Glutamatergic neuron (in vitro differentiated cells): ENCODE measurements at regions not wholly inside any gene's neighbourhood (a gene's known extent, or its start where the extent isn't known, plus 50 kb on each side); places are given as distances from the start of the nearest gene placed in this dataset.

Experiments
- DNase-seq: peaks from one replicate; pipeline ENCODE4 v3.0.0; 2022
- H3K27ac Mint-ChIP-seq: one replicate; pipeline ENCODE4 v1.8.0; 2020; ENCODE audit warnings: mild to moderate bottlenecking, mixed read lengths, inconsistent platforms; ENCODE audit not compliant: unreplicated experiment
- H3K27me3 Mint-ChIP-seq: one replicate; pipeline ENCODE4 v1.8.0; 2020; ENCODE audit warnings: mild to moderate bottlenecking, moderate library complexity, mixed read lengths, inconsistent platforms; ENCODE audit not compliant: unreplicated experiment
- H3K36me3 Mint-ChIP-seq: one replicate; pipeline ENCODE4 v1.8.0; 2020; ENCODE audit warnings: mild to moderate bottlenecking, mixed read lengths, inconsistent platforms; ENCODE audit not compliant: unreplicated experiment
- H3K4me1 Mint-ChIP-seq: one replicate; pipeline ENCODE4 v1.8.0; 2020; ENCODE audit warnings: mild to moderate bottlenecking, low read depth, mixed read lengths, inconsistent platforms; ENCODE audit not compliant: unreplicated experiment
- H3K4me3 Mint-ChIP-seq: one replicate; pipeline ENCODE4 v1.8.0; 2020; ENCODE audit warnings: mild to moderate bottlenecking, mixed read lengths, inconsistent platforms; ENCODE audit not compliant: unreplicated experiment
- H3K9me3 Mint-ChIP-seq: one replicate; pipeline ENCODE4 v1.8.0; 2020; ENCODE audit warnings: mild to moderate bottlenecking, moderate library complexity, mixed read lengths, inconsistent platforms; ENCODE audit not compliant: unreplicated experiment
- TF ChIP-seq, protein P1 (sequence below): fragments of 200-600 bp; sonication (generic); IDR thresholded peaks from one replicate; pipeline ENCODE4 v1.5.0; 2021; ENCODE audit not compliant: partially characterized antibody, unreplicated experiment

DNA sequence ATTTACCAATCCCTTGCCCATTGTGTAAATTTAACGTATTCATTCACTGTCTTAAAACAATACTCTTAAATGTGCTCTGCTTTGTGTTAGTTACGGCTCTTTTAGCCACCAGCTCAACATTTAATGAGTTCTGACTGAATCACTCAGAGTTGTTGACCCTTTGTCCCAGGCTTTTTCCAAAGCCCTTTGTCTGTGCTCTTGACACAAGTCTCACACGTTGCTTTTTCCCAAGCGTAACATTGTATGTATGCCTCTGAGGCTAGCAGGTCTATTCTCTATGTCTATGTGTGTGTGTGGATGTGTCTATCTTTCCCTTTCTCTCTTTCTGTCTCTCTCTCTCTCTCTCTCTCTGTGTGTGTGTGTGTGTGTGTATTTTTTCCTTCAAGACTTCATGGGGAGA is 435.4 kb upstream of the GOLIM4 start:
- H3K4me1 Mint-ChIP-seq, result peaks cover 17% of the 10 kb centered on the region
- no peaks in the 10 kb centered on the region for H3K36me3 Mint-ChIP-seq
- DNase-seq, result no peak
- TF ChIP-seq, protein P1, sequence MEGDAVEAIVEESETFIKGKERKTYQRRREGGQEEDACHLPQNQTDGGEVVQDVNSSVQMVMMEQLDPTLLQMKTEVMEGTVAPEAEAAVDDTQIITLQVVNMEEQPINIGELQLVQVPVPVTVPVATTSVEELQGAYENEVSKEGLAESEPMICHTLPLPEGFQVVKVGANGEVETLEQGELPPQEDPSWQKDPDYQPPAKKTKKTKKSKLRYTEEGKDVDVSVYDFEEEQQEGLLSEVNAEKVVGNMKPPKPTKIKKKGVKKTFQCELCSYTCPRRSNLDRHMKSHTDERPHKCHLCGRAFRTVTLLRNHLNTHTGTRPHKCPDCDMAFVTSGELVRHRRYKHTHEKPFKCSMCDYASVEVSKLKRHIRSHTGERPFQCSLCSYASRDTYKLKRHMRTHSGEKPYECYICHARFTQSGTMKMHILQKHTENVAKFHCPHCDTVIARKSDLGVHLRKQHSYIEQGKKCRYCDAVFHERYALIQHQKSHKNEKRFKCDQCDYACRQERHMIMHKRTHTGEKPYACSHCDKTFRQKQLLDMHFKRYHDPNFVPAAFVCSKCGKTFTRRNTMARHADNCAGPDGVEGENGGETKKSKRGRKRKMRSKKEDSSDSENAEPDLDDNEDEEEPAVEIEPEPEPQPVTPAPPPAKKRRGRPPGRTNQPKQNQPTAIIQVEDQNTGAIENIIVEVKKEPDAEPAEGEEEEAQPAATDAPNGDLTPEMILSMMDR, result no peak
- H3K27ac Mint-ChIP-seq, result peak overlapping the region; percentile 77
- H3K27me3 Mint-ChIP-seq, result no peaks in the 10 kb centered on the region
- H3K9me3 Mint-ChIP-seq, result no peaks in the 10 kb centered on the region
- peak overlapping the region; percentile 24 for H3K4me3 Mint-ChIP-seq

DNA sequence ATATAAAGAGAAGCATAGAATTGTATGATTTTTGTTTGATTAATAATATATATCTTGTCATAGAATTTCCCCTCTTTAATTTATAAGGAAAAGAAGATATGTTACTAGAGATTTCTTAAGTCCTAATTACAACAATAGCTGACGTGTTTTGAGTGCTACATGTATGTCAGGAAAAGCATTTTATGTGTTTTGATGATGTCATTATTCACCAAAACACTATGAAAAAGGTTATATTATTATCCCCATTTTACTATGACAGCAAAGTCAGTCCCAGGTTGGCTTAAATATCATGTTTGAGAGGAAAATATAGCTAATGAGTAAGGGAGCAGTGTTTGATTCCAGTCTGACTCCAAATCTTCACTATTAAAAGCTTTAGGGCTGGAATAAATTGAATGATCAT is 428.4 kb upstream of the GOLIM4 start:
- Mint-ChIP-seq H3K27ac (no peak overlapping the region), H3K27me3 (no peaks in the 10 kb centered on the region), H3K9me3 (no peaks in the 10 kb centered on the region), H3K4me1 (peaks cover 11% of the 10 kb centered on the region), H3K4me3 (no peak overlapping the region), H3K36me3 (peaks cover 5% of the 10 kb centered on the region)
- TF ChIP-seq, protein P1, result no peak
- DNase-seq, result no peak

DNA sequence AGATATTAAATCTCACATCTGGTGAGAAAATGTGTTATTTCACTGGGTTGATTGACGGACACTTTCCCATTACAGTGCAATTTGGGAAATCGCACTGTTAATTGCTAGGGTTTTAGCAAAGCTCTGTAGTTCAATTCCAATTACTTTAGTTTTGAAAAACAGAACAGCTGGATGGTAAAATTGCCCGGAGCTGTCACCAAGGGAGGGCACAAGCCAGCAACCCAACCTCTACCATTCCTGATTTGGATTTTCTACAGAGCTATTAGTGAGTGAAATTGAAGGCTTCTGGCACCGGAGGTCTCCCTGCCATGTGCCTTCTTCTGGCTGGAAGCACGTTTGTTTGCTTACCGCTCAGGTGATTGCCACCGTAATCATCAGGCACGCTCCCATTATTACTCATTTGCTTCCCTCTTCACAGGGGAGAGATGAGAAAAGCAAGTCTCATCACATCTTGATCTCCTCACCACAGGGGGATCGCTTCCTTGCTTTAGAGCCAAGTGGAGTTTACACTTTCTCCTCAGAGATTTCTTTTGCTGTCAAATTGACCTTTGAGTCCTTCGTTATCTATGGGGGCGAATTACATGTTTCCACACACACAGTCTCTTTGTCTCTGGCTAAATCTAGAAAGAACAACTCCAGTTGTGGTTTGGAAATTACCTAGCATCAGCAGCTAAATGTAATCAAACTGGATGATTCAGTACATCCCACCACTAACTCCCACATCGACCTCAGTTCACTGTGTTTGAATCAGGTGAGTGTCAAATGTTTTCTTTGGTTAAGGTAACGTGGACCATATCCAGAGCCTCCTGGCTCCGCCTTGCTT is 421.7 kb upstream of the GOLIM4 start:
- peaks cover 1% of the 10 kb centered on the region for H3K9me3 Mint-ChIP-seq

DNA sequence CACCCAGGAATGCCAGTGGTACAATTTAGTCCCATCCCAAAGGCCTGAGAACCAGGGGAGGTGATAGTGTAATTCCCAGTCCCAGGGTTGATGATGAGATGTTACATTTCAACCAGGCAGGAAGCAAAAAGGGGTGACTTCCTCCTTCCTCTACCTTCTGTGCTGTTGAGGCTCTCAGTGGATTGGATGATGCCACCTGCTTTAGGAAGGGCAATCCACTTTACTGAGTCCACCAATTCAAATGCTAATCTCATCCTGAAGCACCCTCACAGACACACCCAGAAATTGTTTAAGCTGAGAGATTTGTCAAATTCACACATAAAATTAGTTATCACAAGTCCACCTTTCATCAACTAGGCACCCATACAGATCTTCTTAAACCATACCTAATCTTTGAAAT is 418.5 kb upstream of the GOLIM4 start:
- TF ChIP-seq, protein P1, result no peak
- Mint-ChIP-seq H3K27me3 (no peaks in the 10 kb centered on the region), H3K27ac (peak overlapping the region; percentile 11), H3K9me3 (peaks cover 1% of the 10 kb centered on the region), H3K4me3 (no peak overlapping the region), H3K4me1 (peaks cover 27% of the 10 kb centered on the region), H3K36me3 (no peaks in the 10 kb centered on the region)
- DNase-seq, result no peak

More for the DNA sequence above, 421.7 kb upstream of the GOLIM4 start:
- Mint-ChIP-seq H3K27ac (no peak overlapping the region), H3K36me3 (peaks cover 5% of the 10 kb centered on the region), H3K4me3 (no peak overlapping the region), H3K27me3 (no peaks in the 10 kb centered on the region), H3K4me1 (peaks cover 26% of the 10 kb centered on the region)
- TF ChIP-seq, protein P1, result no peak
- no peak for DNase-seq

DNA sequence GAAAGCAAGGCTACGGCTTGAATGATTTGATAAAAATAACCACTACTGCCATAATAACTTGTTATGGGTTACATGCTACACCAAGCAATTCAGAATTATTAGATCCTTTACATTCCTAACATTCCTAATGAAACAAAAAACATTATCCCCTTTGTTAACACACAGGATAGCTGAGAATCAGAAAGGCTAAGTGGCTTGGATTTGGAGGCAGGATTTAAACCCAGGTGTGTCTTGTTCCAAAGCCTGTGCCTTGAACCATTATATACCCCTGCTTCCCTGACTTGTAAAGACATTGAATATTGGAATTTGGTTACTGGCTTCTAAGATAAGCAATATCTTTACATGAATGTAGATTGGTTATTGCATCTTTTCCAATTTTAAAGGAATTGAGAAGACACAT is 417.1 kb upstream of the GOLIM4 start:
- H3K9me3 Mint-ChIP-seq, result peaks cover 1% of the 10 kb centered on the region
- H3K4me3 Mint-ChIP-seq, result no peak overlapping the region
- H3K27ac Mint-ChIP-seq, result no peak overlapping the region
- TF ChIP-seq, protein P1, result no peak
- peaks cover 31% of the 10 kb centered on the region for H3K4me1 Mint-ChIP-seq
- no peaks in the 10 kb centered on the region for H3K27me3 Mint-ChIP-seq
- H3K36me3 Mint-ChIP-seq, result no peaks in the 10 kb centered on the region
- no peak for DNase-seq
